H1 (cell line): ENCODE measurements at regions not wholly inside any gene's neighbourhood (a gene's known extent, or its start where the extent isn't known, plus 50 kb on each side); places are given as distances from the start of the nearest gene placed in this dataset.
"Not testable (repeated sequence)": the region's sequence is repeated elsewhere in the genome, so short reads cannot be mapped to it uniquely, and the experiment has no call there.

ENCODE experiments used
- ATF3 ChIP-seq: IDR thresholded peaks from 2 replicates; pipeline ENCODE4 v1.6.1; 2011; ENCODE audit warnings: low read depth, mild to moderate bottlenecking, low read length; ENCODE audit not compliant: insufficient read depth
- CTCF ChIP-seq, 3 experiments: IDR thresholded peaks; 1 replicate in 2 of 3; 2 replicates in 1 of 3; pipeline versions ENCODE4 v1.5.1 to v1.6.1; 2011; ENCODE audit warnings: low read length in 3 of 3, mild to moderate bottlenecking in 3 of 3, inconsistent platforms in 2 of 3, low read depth in 1 of 3, moderate library complexity in 1 of 3; ENCODE audit not compliant: insufficient read depth in 1 of 3; ENCODE audit errors: control extremely low read depth in 1 of 3
- MAX ChIP-seq: IDR thresholded peaks from 2 replicates; pipeline ENCODE4 v1.6.1; 2012; ENCODE audit warnings: inconsistent platforms
- POLR2A ChIP-seq, 2 experiments: IDR thresholded peaks; 1 replicate in 1 of 2; 2 replicates in 1 of 2; pipeline ENCODE4 v1.6.1; 2011; ENCODE audit warnings: low read depth in 2 of 2, low read length in 2 of 2, mild to moderate bottlenecking in 2 of 2; ENCODE audit errors: control extremely low read depth in 1 of 2
- POLR2AphosphoS5 ChIP-seq: IDR thresholded peaks from 2 replicates; pipeline ENCODE4 v1.6.1; 2011; ENCODE audit warnings: low read depth, low read length
- SIX5 ChIP-seq: IDR thresholded peaks from 2 replicates; pipeline ENCODE4 v1.6.1; 2011; ENCODE audit warnings: mild to moderate bottlenecking, low read depth, low read length
- TAF1 ChIP-seq: IDR thresholded peaks from 2 replicates; pipeline ENCODE4 v1.6.1; 2011; ENCODE audit warnings: mild to moderate bottlenecking, low read depth, low read length
- TCF12 ChIP-seq: IDR thresholded peaks from 2 replicates; pipeline ENCODE4 v1.6.1; 2011; ENCODE audit warnings: low read depth, mild to moderate bottlenecking, low read length
- YY1 ChIP-seq: IDR thresholded peaks from 2 replicates; pipeline ENCODE4 v1.6.1; 2011; ENCODE audit warnings: low read depth, mild to moderate bottlenecking, low read length
- ZNF274 ChIP-seq: IDR thresholded peaks from 2 replicates; pipeline ENCODE4 v1.7.0; 2012; ENCODE audit warnings: low read length, borderline replicate concordance; ENCODE audit errors: extremely low read depth

- not testable (repeated sequence) for TF ChIP-seq TAF1; POLR2A (IDR thresholded peaks at IDR 0.05; ENCODE audit: control extremely low read depth in 1 of 2, low read depth in 2 of 2, low read length in 2 of 2); ZNF274; CTCF (IDR thresholded peaks at IDR 0.05; ENCODE audit: control extremely low read depth in 1 of 3, insufficient read depth in 1 of 3, low read depth in 1 of 3, low read length in 3 of 3); YY1; MAX; SIX5; POLR2AphosphoS5; TCF12; ATF3
These were observed 131.1 kb upstream of the LPP start for GRCh38 chr3:188022902-188023301.
